Astrocyte (in vitro differentiated cells and primary cell): ENCODE measurements at regions not wholly inside any gene's neighbourhood (a gene's known extent, or its start where the extent isn't known, plus 50 kb on each side); places are given as distances from the start of the nearest gene placed in this dataset.
"Not testable (repeated sequence)": the region's sequence is repeated elsewhere in the genome, so short reads cannot be mapped to it uniquely, and the experiment has no call there.

Experiments used
- DNase-seq: peaks from one replicate; pipeline ENCODE4 v3.0.0-alpha.2; 2010; ENCODE audit warnings: low read depth
- FAIRE-seq: peaks from 2 replicates; lab custom pipeline; 2011; peaks lifted over from hg19 to GRCh38; lab: Jason Lieb, UNC
- H2AFZ ChIP-seq: 2 replicates; pipeline ENCODE4 v1.6.0; 2012; ENCODE audit warnings: low read depth, low read length, inconsistent platforms
- H3K27ac ChIP-seq: 2 replicates; pipeline ENCODE4 v1.5.1; 2011; ENCODE audit warnings: low read depth, low read length, inconsistent platforms
- H3K27me3 ChIP-seq: 2 replicates; pipeline ENCODE4 v1.6.0; 2011; ENCODE audit warnings: low read length, inconsistent platforms; ENCODE audit not compliant: insufficient read depth
- H3K36me3 ChIP-seq: 2 replicates; pipeline ENCODE4 v1.5.1; 2011; ENCODE audit warnings: low read length, inconsistent platforms; ENCODE audit not compliant: insufficient read depth
- H3K4me1 ChIP-seq: 2 replicates; pipeline ENCODE4 v1.5.1; 2011; ENCODE audit warnings: low read length, inconsistent platforms; ENCODE audit not compliant: insufficient read depth
- H3K4me2 ChIP-seq: 2 replicates; pipeline ENCODE4 v1.6.0; 2012; ENCODE audit warnings: low read length, inconsistent platforms
- H3K4me3 ChIP-seq: 2 replicates; pipeline ENCODE4 v1.5.1; 2011; ENCODE audit warnings: low read depth, mild to moderate bottlenecking, low read length, inconsistent platforms; ENCODE audit not compliant: insufficient read depth
- H3K79me2 ChIP-seq: 2 replicates; pipeline ENCODE4 v1.6.0; 2012; ENCODE audit warnings: mild to moderate bottlenecking, low read length, inconsistent platforms; ENCODE audit not compliant: insufficient read depth
- H3K9ac ChIP-seq: 2 replicates; pipeline ENCODE4 v1.6.0; 2012; ENCODE audit warnings: mild to moderate bottlenecking, low read length, inconsistent platforms
- H3K9me3 ChIP-seq: 2 replicates; pipeline ENCODE4 v1.5.1; 2012; ENCODE audit warnings: low read depth, mild to moderate bottlenecking, low read length, inconsistent platforms; ENCODE audit not compliant: insufficient read depth
- H4K20me1 ChIP-seq: 2 replicates; pipeline ENCODE4 v1.6.0; 2012; ENCODE audit warnings: low read length, inconsistent platforms; ENCODE audit not compliant: insufficient read depth
- H3K27ac Mint-ChIP-seq: one replicate; pipeline ENCODE4 v1.8.0; 2021; ENCODE audit warnings: mild to moderate bottlenecking, mixed read lengths; ENCODE audit not compliant: unreplicated experiment
- H3K27me3 Mint-ChIP-seq: one replicate; pipeline ENCODE4 v1.8.0; 2021; ENCODE audit warnings: low read depth, mixed read lengths; ENCODE audit not compliant: unreplicated experiment
- H3K36me3 Mint-ChIP-seq: one replicate; pipeline ENCODE4 v1.8.0; 2021; ENCODE audit warnings: low read depth, mixed read lengths; ENCODE audit not compliant: unreplicated experiment
- H3K4me1 Mint-ChIP-seq: one replicate; pipeline ENCODE4 v1.8.0; 2021; ENCODE audit warnings: low read depth, mixed read lengths; ENCODE audit not compliant: unreplicated experiment
- H3K4me3 Mint-ChIP-seq: one replicate; pipeline ENCODE4 v1.8.0; 2021; ENCODE audit warnings: mild to moderate bottlenecking, moderate library complexity, mixed read lengths; ENCODE audit not compliant: unreplicated experiment
- H3K9me3 Mint-ChIP-seq: one replicate; pipeline ENCODE4 v1.8.0; 2021; ENCODE audit warnings: mild to moderate bottlenecking, mixed read lengths; ENCODE audit not compliant: unreplicated experiment
- EZH2 ChIP-seq: IDR thresholded peaks from 2 replicates; pipeline ENCODE4 v1.6.1; 2012; ENCODE audit warnings: mild to moderate bottlenecking, low read length, inconsistent platforms; ENCODE audit not compliant: insufficient read depth
- TF ChIP-seq, protein P1 (sequence below): IDR thresholded peaks from 2 replicates; pipeline ENCODE4 v1.5.1; 2011; ENCODE audit warnings: low read depth, mild to moderate bottlenecking, inconsistent platforms, low read length, moderate library complexity; ENCODE audit not compliant: insufficient read depth

GRCh38 chr3:86379280-86379679 lies 611.7 kb downstream of the VGLL3 start:
- no peaks in the 10 kb centered on the region for H3K36me3 Mint-ChIP-seq
- no peaks in the 10 kb centered on the region for H3K36me3 ChIP-seq
- H3K79me2 ChIP-seq, result no peaks in the 10 kb centered on the region
- H2AFZ ChIP-seq, result no peak overlapping the region
- H3K4me1 Mint-ChIP-seq, result no peaks in the 10 kb centered on the region
- no peaks in the 10 kb centered on the region for H3K27me3 Mint-ChIP-seq
- no peaks in the 10 kb centered on the region for H3K9me3 ChIP-seq
- H3K27ac Mint-ChIP-seq, result no peak overlapping the region
- no peak overlapping the region for H3K4me3 Mint-ChIP-seq
- no peak overlapping the region for H3K9ac ChIP-seq
- no peaks in the 10 kb centered on the region for H3K27me3 ChIP-seq
- DNase-seq (no peak), FAIRE-seq (no peak)
- H3K4me2 ChIP-seq, result no peak overlapping the region
- no peaks in the 10 kb centered on the region for H3K9me3 Mint-ChIP-seq
- no peaks in the 10 kb centered on the region for H4K20me1 ChIP-seq
- H3K4me3 ChIP-seq, result no peak overlapping the region
- H3K4me1 ChIP-seq, result no peaks in the 10 kb centered on the region
- no peak overlapping the region for H3K27ac ChIP-seq
- TF ChIP-seq, protein P1, sequence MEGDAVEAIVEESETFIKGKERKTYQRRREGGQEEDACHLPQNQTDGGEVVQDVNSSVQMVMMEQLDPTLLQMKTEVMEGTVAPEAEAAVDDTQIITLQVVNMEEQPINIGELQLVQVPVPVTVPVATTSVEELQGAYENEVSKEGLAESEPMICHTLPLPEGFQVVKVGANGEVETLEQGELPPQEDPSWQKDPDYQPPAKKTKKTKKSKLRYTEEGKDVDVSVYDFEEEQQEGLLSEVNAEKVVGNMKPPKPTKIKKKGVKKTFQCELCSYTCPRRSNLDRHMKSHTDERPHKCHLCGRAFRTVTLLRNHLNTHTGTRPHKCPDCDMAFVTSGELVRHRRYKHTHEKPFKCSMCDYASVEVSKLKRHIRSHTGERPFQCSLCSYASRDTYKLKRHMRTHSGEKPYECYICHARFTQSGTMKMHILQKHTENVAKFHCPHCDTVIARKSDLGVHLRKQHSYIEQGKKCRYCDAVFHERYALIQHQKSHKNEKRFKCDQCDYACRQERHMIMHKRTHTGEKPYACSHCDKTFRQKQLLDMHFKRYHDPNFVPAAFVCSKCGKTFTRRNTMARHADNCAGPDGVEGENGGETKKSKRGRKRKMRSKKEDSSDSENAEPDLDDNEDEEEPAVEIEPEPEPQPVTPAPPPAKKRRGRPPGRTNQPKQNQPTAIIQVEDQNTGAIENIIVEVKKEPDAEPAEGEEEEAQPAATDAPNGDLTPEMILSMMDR, result no peak
- no peak for TF ChIP-seq EZH2

- Mint-ChIP-seq H3K36me3 (no peaks in the 10 kb centered on the region), H3K4me1 (no peaks in the 10 kb centered on the region), H3K9me3 (no peaks in the 10 kb centered on the region), H3K27ac (no peak overlapping the region), H3K4me3 (no peak overlapping the region), H3K27me3 (no peaks in the 10 kb centered on the region)
- Histone ChIP-seq H3K4me2 (no peak overlapping the region), H2AFZ (no peak overlapping the region), H3K4me3 (no peak overlapping the region), H3K36me3 (no peaks in the 10 kb centered on the region), H3K79me2 (no peaks in the 10 kb centered on the region), H3K9me3 (no peaks in the 10 kb centered on the region), H3K27ac (no peak overlapping the region), H3K9ac (no peak overlapping the region), H3K4me1 (no peaks in the 10 kb centered on the region), H4K20me1 (no peaks in the 10 kb centered on the region), H3K27me3 (no peaks in the 10 kb centered on the region)
- FAIRE-seq, result no peak
- TF ChIP-seq, protein P1, result no peak
- TF ChIP-seq EZH2, result no peak
- no peak for DNase-seq
Observed at GRCh38 chr3:86378829-86379228, 612.1 kb downstream of the VGLL3 start.

GRCh38 chr3:86335566-86335965 lies 655.4 kb downstream of the VGLL3 start:
- H3K27ac Mint-ChIP-seq, DNase-seq, H3K9me3 ChIP-seq: not testable (repeated sequence)

More at GRCh38 chr3:86335566-86335965, 655.4 kb downstream of the VGLL3 start:
- H3K4me2 ChIP-seq, H3K4me3 Mint-ChIP-seq, FAIRE-seq, H3K36me3 Mint-ChIP-seq, H3K79me2 ChIP-seq, H3K27ac ChIP-seq, H2AFZ ChIP-seq, H3K4me3 ChIP-seq, H4K20me1 ChIP-seq, H3K36me3 ChIP-seq, H3K4me1 Mint-ChIP-seq, H3K27me3 Mint-ChIP-seq, H3K9me3 Mint-ChIP-seq, H3K4me1 ChIP-seq, H3K27me3 ChIP-seq, H3K9ac ChIP-seq: not testable (repeated sequence)
